C4-2B (cell line): ENCODE measurements at regions not wholly inside any gene's neighbourhood (a gene's known extent, or its start where the extent isn't known, plus 50 kb on each side); places are given as distances from the start of the nearest gene placed in this dataset.

ENCODE experiments used
- ZFX ChIP-seq: fragments of 450-650 bp; IDR thresholded peaks from 2 replicates; pipeline ENCODE4 v1.6.1; 2017
- TF ChIP-seq, protein P1 (sequence below): fragments of 450-650 bp; conservative IDR thresholded peaks from 2 replicates; pipeline ENCODE4 v1.5.1; 2017; ENCODE audit warnings: mild to moderate bottlenecking

DNA sequence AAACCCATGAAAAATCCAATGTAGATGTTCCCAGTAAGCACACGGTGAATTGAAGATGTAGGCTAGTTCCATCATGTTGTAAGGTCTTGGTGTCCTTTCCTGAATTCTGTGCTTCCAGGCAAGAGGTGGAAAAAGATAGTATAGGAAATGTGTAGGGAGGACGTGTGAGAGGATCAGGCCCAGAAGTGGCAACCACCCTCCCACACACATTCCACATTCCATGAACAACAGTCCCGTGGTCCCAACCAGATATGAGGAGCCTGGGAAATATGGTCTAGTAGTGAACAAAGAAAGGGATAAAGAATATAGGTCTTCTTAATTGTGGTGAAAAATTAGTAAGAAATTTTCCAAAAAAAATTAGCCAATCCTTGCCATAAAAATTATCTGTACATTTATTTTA, 1254.2 kb upstream of the SLC10A2 start:
- TF ChIP-seq, protein P1, sequence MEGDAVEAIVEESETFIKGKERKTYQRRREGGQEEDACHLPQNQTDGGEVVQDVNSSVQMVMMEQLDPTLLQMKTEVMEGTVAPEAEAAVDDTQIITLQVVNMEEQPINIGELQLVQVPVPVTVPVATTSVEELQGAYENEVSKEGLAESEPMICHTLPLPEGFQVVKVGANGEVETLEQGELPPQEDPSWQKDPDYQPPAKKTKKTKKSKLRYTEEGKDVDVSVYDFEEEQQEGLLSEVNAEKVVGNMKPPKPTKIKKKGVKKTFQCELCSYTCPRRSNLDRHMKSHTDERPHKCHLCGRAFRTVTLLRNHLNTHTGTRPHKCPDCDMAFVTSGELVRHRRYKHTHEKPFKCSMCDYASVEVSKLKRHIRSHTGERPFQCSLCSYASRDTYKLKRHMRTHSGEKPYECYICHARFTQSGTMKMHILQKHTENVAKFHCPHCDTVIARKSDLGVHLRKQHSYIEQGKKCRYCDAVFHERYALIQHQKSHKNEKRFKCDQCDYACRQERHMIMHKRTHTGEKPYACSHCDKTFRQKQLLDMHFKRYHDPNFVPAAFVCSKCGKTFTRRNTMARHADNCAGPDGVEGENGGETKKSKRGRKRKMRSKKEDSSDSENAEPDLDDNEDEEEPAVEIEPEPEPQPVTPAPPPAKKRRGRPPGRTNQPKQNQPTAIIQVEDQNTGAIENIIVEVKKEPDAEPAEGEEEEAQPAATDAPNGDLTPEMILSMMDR, result no peak
- no peak for TF ChIP-seq ZFX
